ENCODE measurements at regions not wholly inside any gene's neighbourhood (a gene's known extent, or its start where the extent isn't known, plus 50 kb on each side); places are given as distances from the start of the nearest gene placed in this dataset.

GRCh38 chr2:234247453-234248180, 197.1 kb downstream of the SPP2 start:
- DNase-seq (ENCODE audit: low spot score in 2 of 2) (no peak), ATAC-seq (no peak)
- H3K36me3 Mint-ChIP-seq, result no peaks in the 10 kb centered on the region
- no peaks in the 10 kb centered on the region for H3K9me3 Mint-ChIP-seq
- no peak overlapping the region for H3K27ac Mint-ChIP-seq

GRCh38 chr2:234245945-234246344, 195.4 kb downstream of the SPP2 start:
- Mint-ChIP-seq H3K27ac (no peak overlapping the region), H3K36me3 (peaks cover 0 to 2% of the 10 kb centered on the region in 2 donors), H3K9me3 (no peaks in the 10 kb centered on the region)
- DNase-seq (ENCODE audit: low spot score in 2 of 2), result no peak
- ATAC-seq, result no peak

- Mint-ChIP-seq H3K9me3 (no peaks in the 10 kb centered on the region), H3K36me3 (peaks cover 0 to 6% of the 10 kb centered on the region in 2 donors), H3K27ac (peak overlapping the region in 1 of 2 donors; percentile 47)
- DNase-seq (ENCODE audit: low spot score in 2 of 2), result no peak
- ATAC-seq, result no peak
Measured at GRCh38 chr2:234243871-234244565, 193.5 kb downstream of the SPP2 start.

- peaks cover 0 to 6% of the 10 kb centered on the region in 2 donors for H3K36me3 Mint-ChIP-seq
- H3K9me3 Mint-ChIP-seq, result peaks cover 0 to 3% of the 10 kb centered on the region in 2 donors
- DNase-seq (ENCODE audit: low spot score in 2 of 2) (no peak), ATAC-seq (no peak)
- H3K27ac Mint-ChIP-seq, result no peak overlapping the region
Measured at GRCh38 chr2:234242459-234242836, 191.9 kb downstream of the SPP2 start.

- Mint-ChIP-seq H3K9me3 (peaks cover 0 to 3% of the 10 kb centered on the region in 2 donors), H3K27ac (no peak overlapping the region), H3K36me3 (peaks cover 0 to 6% of the 10 kb centered on the region in 2 donors)
- no peak for DNase-seq (ENCODE audit: low spot score in 2 of 2)
- ATAC-seq, result no peak
Measured at GRCh38 chr2:234241656-234242458, 191.4 kb downstream of the SPP2 start.

- no peak for DNase-seq (ENCODE audit: low spot score in 2 of 2)
Measured at GRCh38 chr2:234240917-234241316, 190.4 kb downstream of the SPP2 start.

GRCh38 chr2:234235191-234235590, 184.7 kb downstream of the SPP2 start:
- Mint-ChIP-seq H3K9me3 (peaks cover 0 to 4% of the 10 kb centered on the region in 2 donors), H3K36me3 (no peaks in the 10 kb centered on the region), H3K27ac (no peak overlapping the region)
- DNase-seq (ENCODE audit: low spot score in 2 of 2), result no peak
- ATAC-seq, result no peak

More at GRCh38 chr2:234240917-234241316, 190.4 kb downstream of the SPP2 start:
- H3K27ac Mint-ChIP-seq, result no peak overlapping the region
- no peak for ATAC-seq
- peaks cover 0 to 6% of the 10 kb centered on the region in 2 donors for H3K36me3 Mint-ChIP-seq
- peaks cover 0 to 3% of the 10 kb centered on the region in 2 donors for H3K9me3 Mint-ChIP-seq

- H3K36me3 Mint-ChIP-seq, result no peaks in the 10 kb centered on the region
- ATAC-seq, result no peak
- no peak for DNase-seq (ENCODE audit: low spot score in 2 of 2)
- H3K9me3 Mint-ChIP-seq, result peaks cover 0 to 4% of the 10 kb centered on the region in 2 donors
- no peak overlapping the region for H3K27ac Mint-ChIP-seq
Measured at GRCh38 chr2:234231460-234231859, 181.0 kb downstream of the SPP2 start.

- no peak overlapping the region for H3K27ac Mint-ChIP-seq
- H3K36me3 Mint-ChIP-seq, result no peaks in the 10 kb centered on the region
- DNase-seq (ENCODE audit: low spot score in 2 of 2) (no peak), ATAC-seq (no peak)
- H3K9me3 Mint-ChIP-seq, result peaks cover 3 to 14% of the 10 kb centered on the region in 2 donors
Measured at GRCh38 chr2:234219046-234219310, 168.5 kb downstream of the SPP2 start.

GRCh38 chr2:234218266-234219045, 168.0 kb downstream of the SPP2 start:
- Mint-ChIP-seq H3K36me3 (no peaks in the 10 kb centered on the region), H3K9me3 (peaks cover 3 to 14% of the 10 kb centered on the region in 2 donors)

GRCh38 chr2:234212534-234212933, 162.0 kb downstream of the SPP2 start:
- no peak overlapping the region for H3K27ac Mint-ChIP-seq
- no peaks in the 10 kb centered on the region for H3K9me3 Mint-ChIP-seq
- no peak for DNase-seq (ENCODE audit: low spot score in 2 of 2)
- no peaks in the 10 kb centered on the region for H3K36me3 Mint-ChIP-seq
- no peak for ATAC-seq

More at GRCh38 chr2:234218266-234219045, 168.0 kb downstream of the SPP2 start:
- no peak for ATAC-seq
- no peak for DNase-seq (ENCODE audit: low spot score in 2 of 2)
- H3K27ac Mint-ChIP-seq, result no peak overlapping the region

GRCh38 chr2:234211797-234212196, 161.3 kb downstream of the SPP2 start:
- DNase-seq (ENCODE audit: low spot score in 2 of 2), result no peak
- Mint-ChIP-seq H3K9me3 (peaks cover 0 to 4% of the 10 kb centered on the region in 2 donors), H3K36me3 (no peaks in the 10 kb centered on the region), H3K27ac (no peak overlapping the region)
- no peak for ATAC-seq

- Mint-ChIP-seq H3K36me3 (peaks cover 4 to 15% of the 10 kb centered on the region in 2 donors), H3K27ac (no peak overlapping the region), H3K9me3 (peaks cover 4 to 5% of the 10 kb centered on the region in 2 donors)
- ATAC-seq (no peak), DNase-seq (ENCODE audit: low spot score in 2 of 2) (no peak)
Measured at GRCh38 chr2:234206738-234207137, 156.2 kb downstream of the SPP2 start.

- peaks cover 4 to 5% of the 10 kb centered on the region in 2 donors for H3K9me3 Mint-ChIP-seq
- ATAC-seq (no peak), DNase-seq (ENCODE audit: low spot score in 2 of 2) (no peak)
- no peak overlapping the region for H3K27ac Mint-ChIP-seq
- peaks cover 4 to 15% of the 10 kb centered on the region in 2 donors for H3K36me3 Mint-ChIP-seq
Measured at GRCh38 chr2:234204480-234204879, 154.0 kb downstream of the SPP2 start.

GRCh38 chr2:234203135-234203984, 152.9 kb downstream of the SPP2 start:
- DNase-seq (ENCODE audit: low spot score in 2 of 2), result no peak
- H3K9me3 Mint-ChIP-seq, result peaks cover 4 to 5% of the 10 kb centered on the region in 2 donors
- peak overlapping the region; percentile 23 to 38 for H3K27ac Mint-ChIP-seq
- peaks cover 4 to 15% of the 10 kb centered on the region in 2 donors for H3K36me3 Mint-ChIP-seq
- peak; percentile 85 to 93 for ATAC-seq

GRCh38 chr2:234202601-234203000, 152.1 kb downstream of the SPP2 start:
- H3K27ac Mint-ChIP-seq, result peak overlapping the region in 1 of 2 donors; percentile 38
- peaks cover 4 to 5% of the 10 kb centered on the region in 2 donors for H3K9me3 Mint-ChIP-seq
- DNase-seq (ENCODE audit: low spot score in 2 of 2) (no peak), ATAC-seq (no peak)
- peaks cover 4 to 15% of the 10 kb centered on the region in 2 donors for H3K36me3 Mint-ChIP-seq

Data from activated naive CD4-positive, alpha-beta T cell treated with anti-CD3 and anti-CD28 coated beads, Interleukin-2, amount 50 U/mL, for 72 hours (primary cell).